ENCODE measurements at regions not wholly inside any gene's neighbourhood (a gene's known extent, or its start where the extent isn't known, plus 50 kb on each side); places are given as distances from the start of the nearest gene placed in this dataset.

GRCh38 chr5:29069104-29069402, 2030.7 kb upstream of the CDH9 start:
- no peak overlapping the region for H3K27ac ChIP-seq (ENCODE audit: low read length, poor library complexity, severe bottlenecking)
- H2AK5ac ChIP-seq (ENCODE audit: low read length, severe bottlenecking): no peak overlapping the region
- no peaks in the 10 kb centered on the region for H3K9me3 ChIP-seq (ENCODE audit: control insufficient read depth, low read length)
- no peak overlapping the region for H3K4me3 ChIP-seq (ENCODE audit: insufficient read depth in 1 of 2, low read depth in 1 of 2, low read length in 2 of 2)
- no peak for DNase-seq
- no peaks in the 10 kb centered on the region for H3K27me3 ChIP-seq (ENCODE audit: control insufficient read depth in 1 of 2, insufficient read depth in 1 of 2, low read length in 2 of 2)
- H2AFZ ChIP-seq (ENCODE audit: low read depth, low read length): no peak overlapping the region
- H3K4me1 ChIP-seq (ENCODE audit: control insufficient read depth, insufficient read depth, low read depth, low read length): no peaks in the 10 kb centered on the region
- no peak overlapping the region for H3K4ac ChIP-seq (ENCODE audit: low read depth in 1 of 2, low read length in 2 of 2)
- no peak overlapping the region for H3K4me2 ChIP-seq (ENCODE audit: low read length, poor library complexity, severe bottlenecking)
- H4K8ac ChIP-seq (ENCODE audit: low read length): no peak overlapping the region
- H2BK12ac ChIP-seq (ENCODE audit: low read length in 2 of 2): no peak overlapping the region
- no peak overlapping the region for H2BK5ac ChIP-seq (ENCODE audit: low read depth, low read length, poor library complexity, severe bottlenecking)
- H3K23ac ChIP-seq (ENCODE audit: low read length in 2 of 2): no peak overlapping the region
- 32% methylated on average over 1 of the region's 2 CpGs for WGBS
- H3K79me1 ChIP-seq (replicated peaks; ENCODE audit: low read length, poor library complexity, severe bottlenecking): no peaks in the 10 kb centered on the region
- H3K18ac ChIP-seq (ENCODE audit: low read depth in 1 of 2, low read length in 2 of 2): no peak overlapping the region
- H3K14ac ChIP-seq (ENCODE audit: low read length in 2 of 2): no peak overlapping the region
- no peak overlapping the region for H2BK120ac ChIP-seq (ENCODE audit: low read depth, low read length)
- H2BK15ac ChIP-seq (ENCODE audit: low read depth, poor library complexity, severe bottlenecking): no peak overlapping the region
- H3K9ac ChIP-seq (ENCODE audit: low read length): no peak overlapping the region
- H4K91ac ChIP-seq (ENCODE audit: low read length): no peak overlapping the region
- no peaks in the 10 kb centered on the region for H3K36me3 ChIP-seq (ENCODE audit: control insufficient read depth in 1 of 2, insufficient read depth in 2 of 2, low read depth in 1 of 2, low read length in 2 of 2)

GRCh38 chr5:29061381-29061780, 2023.0 kb upstream of the CDH9 start:
- Histone ChIP-seq H3K14ac (ENCODE audit: low read length in 2 of 2) (no peak overlapping the region), H2AFZ (ENCODE audit: low read depth, low read length) (no peak overlapping the region), H2AK5ac (ENCODE audit: low read length, severe bottlenecking) (no peak overlapping the region), H2BK12ac (ENCODE audit: low read length in 2 of 2) (no peak overlapping the region), H3K4ac (ENCODE audit: low read depth in 1 of 2, low read length in 2 of 2) (no peak overlapping the region), H4K8ac (ENCODE audit: low read length) (no peak overlapping the region), H3K4me2 (ENCODE audit: low read length, poor library complexity, severe bottlenecking) (no peak overlapping the region), H3K18ac (ENCODE audit: low read depth in 1 of 2, low read length in 2 of 2) (no peak overlapping the region), H3K36me3 (ENCODE audit: control insufficient read depth in 1 of 2, insufficient read depth in 2 of 2, low read depth in 1 of 2, low read length in 2 of 2) (no peaks in the 10 kb centered on the region), H4K91ac (ENCODE audit: low read length) (no peak overlapping the region), H3K79me1 (replicated peaks; ENCODE audit: low read length, poor library complexity, severe bottlenecking) (no peaks in the 10 kb centered on the region), H3K4me1 (ENCODE audit: control insufficient read depth, insufficient read depth, low read depth, low read length) (no peaks in the 10 kb centered on the region), H3K9me3 (ENCODE audit: control insufficient read depth, low read length) (no peaks in the 10 kb centered on the region), H2BK5ac (ENCODE audit: low read depth, low read length, poor library complexity, severe bottlenecking) (no peak overlapping the region), H3K4me3 (ENCODE audit: insufficient read depth in 1 of 2, low read depth in 1 of 2, low read length in 2 of 2) (no peak overlapping the region), H3K27ac (ENCODE audit: low read length, poor library complexity, severe bottlenecking) (no peak overlapping the region), H3K27me3 (ENCODE audit: control insufficient read depth in 1 of 2, insufficient read depth in 1 of 2, low read length in 2 of 2) (no peaks in the 10 kb centered on the region), H2BK120ac (ENCODE audit: low read depth, low read length) (no peak overlapping the region), H2BK15ac (ENCODE audit: low read depth, poor library complexity, severe bottlenecking) (no peak overlapping the region), H3K23ac (ENCODE audit: low read length in 2 of 2) (no peak overlapping the region), H3K9ac (ENCODE audit: low read length) (no peak overlapping the region)
- no peak for DNase-seq
- WGBS: 89% methylated on average over 1 of the region's 1 CpG

GRCh38 chr5:29054694-29055093, 2016.3 kb upstream of the CDH9 start:
- no peaks in the 10 kb centered on the region for H3K4me1 ChIP-seq (ENCODE audit: control insufficient read depth, insufficient read depth, low read depth, low read length)
- no peak overlapping the region for H3K27ac ChIP-seq (ENCODE audit: low read length, poor library complexity, severe bottlenecking)
- no peak overlapping the region for H2BK120ac ChIP-seq (ENCODE audit: low read depth, low read length)
- no peak overlapping the region for H3K23ac ChIP-seq (ENCODE audit: low read length in 2 of 2)
- H4K91ac ChIP-seq (ENCODE audit: low read length): no peak overlapping the region
- H2AK5ac ChIP-seq (ENCODE audit: low read length, severe bottlenecking): no peak overlapping the region
- H3K79me1 ChIP-seq (replicated peaks; ENCODE audit: low read length, poor library complexity, severe bottlenecking): no peaks in the 10 kb centered on the region
- H3K14ac ChIP-seq (ENCODE audit: low read length in 2 of 2): no peak overlapping the region
- H2BK5ac ChIP-seq (ENCODE audit: low read depth, low read length, poor library complexity, severe bottlenecking): no peak overlapping the region
- H2BK15ac ChIP-seq (ENCODE audit: low read depth, poor library complexity, severe bottlenecking): no peak overlapping the region
- no CpG with 5 or more reads among the region's 1 CpG for WGBS
- no peaks in the 10 kb centered on the region for H3K36me3 ChIP-seq (ENCODE audit: control insufficient read depth in 1 of 2, insufficient read depth in 2 of 2, low read depth in 1 of 2, low read length in 2 of 2)
- H3K9me3 ChIP-seq (ENCODE audit: control insufficient read depth, low read length): no peaks in the 10 kb centered on the region
- H3K9ac ChIP-seq (ENCODE audit: low read length): no peak overlapping the region
- no peak overlapping the region for H4K8ac ChIP-seq (ENCODE audit: low read length)
- no peak overlapping the region for H3K4me2 ChIP-seq (ENCODE audit: low read length, poor library complexity, severe bottlenecking)
- DNase-seq: no peak
- no peak overlapping the region for H3K4ac ChIP-seq (ENCODE audit: low read depth in 1 of 2, low read length in 2 of 2)
- H3K18ac ChIP-seq (ENCODE audit: low read depth in 1 of 2, low read length in 2 of 2): no peak overlapping the region
- no peak overlapping the region for H2BK12ac ChIP-seq (ENCODE audit: low read length in 2 of 2)
- no peaks in the 10 kb centered on the region for H3K27me3 ChIP-seq (ENCODE audit: control insufficient read depth in 1 of 2, insufficient read depth in 1 of 2, low read length in 2 of 2)
- no peak overlapping the region for H3K4me3 ChIP-seq (ENCODE audit: insufficient read depth in 1 of 2, low read depth in 1 of 2, low read length in 2 of 2)
- H2AFZ ChIP-seq (ENCODE audit: low read depth, low read length): no peak overlapping the region

- H3K9ac ChIP-seq (ENCODE audit: low read length): no peak overlapping the region
- H3K4me1 ChIP-seq (ENCODE audit: control insufficient read depth, insufficient read depth, low read depth, low read length): no peaks in the 10 kb centered on the region
- no peak overlapping the region for H4K8ac ChIP-seq (ENCODE audit: low read length)
- no peak overlapping the region for H2AK5ac ChIP-seq (ENCODE audit: low read length, severe bottlenecking)
- no peak overlapping the region for H3K18ac ChIP-seq (ENCODE audit: low read depth in 1 of 2, low read length in 2 of 2)
- DNase-seq: no peak
- H2BK5ac ChIP-seq (ENCODE audit: low read depth, low read length, poor library complexity, severe bottlenecking): no peak overlapping the region
- no peak overlapping the region for H3K4me3 ChIP-seq (ENCODE audit: insufficient read depth in 1 of 2, low read depth in 1 of 2, low read length in 2 of 2)
- no peaks in the 10 kb centered on the region for H3K9me3 ChIP-seq (ENCODE audit: control insufficient read depth, low read length)
- no CpG with 5 or more reads among the region's 1 CpG for WGBS
- H2BK15ac ChIP-seq (ENCODE audit: low read depth, poor library complexity, severe bottlenecking): no peak overlapping the region
- no peak overlapping the region for H3K4ac ChIP-seq (ENCODE audit: low read depth in 1 of 2, low read length in 2 of 2)
- no peak overlapping the region for H3K4me2 ChIP-seq (ENCODE audit: low read length, poor library complexity, severe bottlenecking)
- H3K23ac ChIP-seq (ENCODE audit: low read length in 2 of 2): no peak overlapping the region
- no peak overlapping the region for H3K14ac ChIP-seq (ENCODE audit: low read length in 2 of 2)
- H2BK120ac ChIP-seq (ENCODE audit: low read depth, low read length): no peak overlapping the region
- no peak overlapping the region for H3K27ac ChIP-seq (ENCODE audit: low read length, poor library complexity, severe bottlenecking)
- no peak overlapping the region for H2AFZ ChIP-seq (ENCODE audit: low read depth, low read length)
- H4K91ac ChIP-seq (ENCODE audit: low read length): no peak overlapping the region
- H3K79me1 ChIP-seq (replicated peaks; ENCODE audit: low read length, poor library complexity, severe bottlenecking): no peaks in the 10 kb centered on the region
- no peaks in the 10 kb centered on the region for H3K36me3 ChIP-seq (ENCODE audit: control insufficient read depth in 1 of 2, insufficient read depth in 2 of 2, low read depth in 1 of 2, low read length in 2 of 2)
- no peak overlapping the region for H2BK12ac ChIP-seq (ENCODE audit: low read length in 2 of 2)
- no peaks in the 10 kb centered on the region for H3K27me3 ChIP-seq (ENCODE audit: control insufficient read depth in 1 of 2, insufficient read depth in 1 of 2, low read length in 2 of 2)
Observed at GRCh38 chr5:29054282-29054681, 2015.9 kb upstream of the CDH9 start.
